HCT116 (cell line): ENCODE measurements at regions not wholly inside any gene's neighbourhood (a gene's known extent, or its start where the extent isn't known, plus 50 kb on each side); places are given as distances from the start of the nearest gene placed in this dataset.

Source experiments
- ATAC-seq: fragments of 200-7000 bp; cut with Tn5 transposase; 2 replicates; pipeline ENCODE4 v1.9.1; 2020; ENCODE audit warnings: mild to moderate bottlenecking, moderate library complexity
- BruUV-seq: library from RNA; stranded (reverse); fragments of 400-500 nt; replicated peaks from 2 replicates; lab custom pipeline; 2021; lab: Mats Ljungman, UMichigan
- CTCF ChIA-PET: fragments of 300-600 bp; sonication (Branson Sonifier 250); formaldehyde crosslinking; loops from one replicate; lab custom pipeline; 2021; ENCODE audit warnings: antibody characterized with exemption; lab: Charles Lee
- POLR2A ChIA-PET: fragments of 300-600, 350-600 bp; sonication (Branson Sonifier 250); formaldehyde crosslinking; loops from one replicate; lab custom pipeline; 2021; ENCODE audit warnings: antibody characterized with exemption; lab: Charles Lee
- RAD21 ChIA-PET, 2 experiments: fragments of 300-600 bp; sonication (Branson Sonifier 250); formaldehyde crosslinking; loops; one replicate each; lab custom pipeline; 2023; ENCODE audit warnings: low total read pairs in 2 of 2; ENCODE audit not compliant: uncharacterized antibody in 2 of 2, unreplicated experiment in 2 of 2, low non-redundant PET in 1 of 2; lab: Charles Lee
- DNase-seq: peaks from one replicate; pipeline ENCODE4 v3.0.0-alpha.2; 2010; ENCODE audit warnings: low read depth, low spot score
- H2AFZ ChIP-seq: fragments of 200-600 bp; shearing (Covaris generic), sonication (generic); 2 replicates; pipeline ENCODE4 v1.6.1; 2017; ENCODE audit warnings: low read depth, mixed run types, mixed read lengths, antibody characterized with exemption, low read length; ENCODE audit not compliant: poor library complexity, severe bottlenecking
- H3K27ac ChIP-seq: 2 replicates; pipeline ENCODE4 v1.5.1; 2012; ENCODE audit warnings: low read depth, low read length
- H3K27me3 ChIP-seq: fragments of 200-600 bp; sonication (generic); 2 replicates; pipeline ENCODE4 v1.6.1; 2016; ENCODE audit warnings: mixed run types, low read length, mixed read lengths; ENCODE audit not compliant: insufficient read depth
- H3K36me3 ChIP-seq, 2 experiments: fragments of 200-500 bp in 1 of 2; fragments of 200-600 bp in 1 of 2; sonication (Bioruptor generic) in 1 of 2; sonication (generic) in 1 of 2; 2 replicates each; pipeline versions ENCODE4 v1.5.1 to v1.6.1; 2014 to 2016; ENCODE audit warnings: low read length in 2 of 2, inconsistent platforms in 1 of 2, mixed read lengths in 1 of 2, mixed run types in 1 of 2; ENCODE audit not compliant: insufficient read depth in 2 of 2, control insufficient read depth in 1 of 2
- H3K4me1 ChIP-seq, 2 experiments: fragments of 200-600 bp in 1 of 2; sonication (generic) in 1 of 2; 2 replicates each; pipeline versions ENCODE4 v1.5.1 to v1.6.1; 2012 to 2017; ENCODE audit warnings: low read length in 2 of 2, inconsistent platforms in 1 of 2, mild to moderate bottlenecking in 1 of 2, mixed read lengths in 1 of 2, mixed run types in 1 of 2, moderate library complexity in 1 of 2; ENCODE audit not compliant: insufficient read depth in 2 of 2, control insufficient read depth in 1 of 2
- H3K4me2 ChIP-seq: fragments of 200-600 bp; sonication (generic); 2 replicates; pipeline ENCODE4 v1.6.1; 2017; ENCODE audit warnings: mixed run types, low read length, mixed read lengths
- H3K4me3 ChIP-seq, 2 experiments: fragments of 200-600 bp in 1 of 2; sonication (generic) in 1 of 2; replicated peaks in 1 of 2; 2 replicates each; pipeline ENCODE4 v1.5.1; 2011 to 2016; ENCODE audit warnings: low read length in 2 of 2, control low read depth in 1 of 2, low read depth in 1 of 2, mild to moderate bottlenecking in 1 of 2, mixed read lengths in 1 of 2, mixed run types in 1 of 2
- H3K79me2 ChIP-seq: fragments of 200-600 bp; sonication (generic); 2 replicates; pipeline ENCODE4 v1.6.1; 2017; ENCODE audit warnings: mild to moderate bottlenecking, mixed run types, low read length, moderate library complexity, mixed read lengths; ENCODE audit not compliant: insufficient read depth
- H3K9ac ChIP-seq: fragments of 200-600 bp; sonication (generic); 2 replicates; pipeline ENCODE4 v1.6.1; 2016; ENCODE audit warnings: low read length, mixed read lengths
- H3K9me2 ChIP-seq: fragments of 200-600 bp; sonication (generic), shearing (Covaris generic); 2 replicates; pipeline ENCODE4 v1.6.1; 2017; ENCODE audit warnings: mixed run types, mild to moderate bottlenecking, moderate library complexity; ENCODE audit not compliant: insufficient read depth
- H3K9me3 ChIP-seq, 2 experiments: fragments of 200-500 bp in 1 of 2; fragments of 200-600 bp in 1 of 2; sonication (Bioruptor generic) in 1 of 2; sonication (generic) in 1 of 2; 2 replicates each; pipeline ENCODE4 v1.6.1; 2014 to 2017; ENCODE audit warnings: low read length in 2 of 2, mixed read lengths in 2 of 2, inconsistent platforms in 1 of 2, low read depth in 1 of 2, mild to moderate bottlenecking in 1 of 2, mixed run types in 1 of 2, moderate library complexity in 1 of 2; ENCODE audit not compliant: control insufficient read depth in 1 of 2, insufficient read depth in 1 of 2
- H4K20me1 ChIP-seq: fragments of 200-600 bp; sonication (generic), shearing (Covaris generic); 2 replicates; pipeline ENCODE4 v1.6.1; 2017; ENCODE audit warnings: mixed run types, mild to moderate bottlenecking, moderate library complexity; ENCODE audit not compliant: insufficient read depth
- CTCF ChIP-seq, 3 experiments: fragments of 200-600 bp in 1 of 3; sonication (generic) in 1 of 3; IDR thresholded peaks in 2 of 3; conservative IDR thresholded peaks in 1 of 3; 2 replicates each; pipeline ENCODE4 v1.5.1; 2012 to 2017; ENCODE audit warnings: low read depth in 2 of 3, low read length in 2 of 3, antibody characterized with exemption in 1 of 3, borderline replicate concordance in 1 of 3, control low read depth in 1 of 3, mild to moderate bottlenecking in 1 of 3, mixed read lengths in 1 of 3, mixed run types in 1 of 3, moderate library complexity in 1 of 3; ENCODE audit not compliant: insufficient read depth in 1 of 3
- EZH2 ChIP-seq: fragments of 200-600 bp; sonication (generic); IDR thresholded peaks from 2 replicates; pipeline ENCODE4 v1.6.1; 2017; ENCODE audit warnings: antibody characterized with exemption, mixed run types
- EZH2phosphoT487 ChIP-seq: fragments of 200-600 bp; IDR thresholded peaks from 2 replicates; pipeline ENCODE4 v1.6.1; 2018; ENCODE audit warnings: antibody characterized with exemption, borderline replicate concordance
- SIN3A ChIP-seq: IDR thresholded peaks from 2 replicates; pipeline ENCODE4 v1.6.1; 2012; ENCODE audit warnings: low read depth
- ZBTB33 ChIP-seq: IDR thresholded peaks from 2 replicates; pipeline ENCODE4 v1.6.1; 2011; ENCODE audit warnings: mild to moderate bottlenecking, low read length, moderate library complexity; ENCODE audit not compliant: insufficient replicate concordance; ENCODE audit errors: extremely low read depth
- ZFX ChIP-seq: fragments of 450-650 bp; IDR thresholded peaks from 2 replicates; pipeline ENCODE4 v1.6.1; 2017
- intact Hi-C: fragments of 100-400 bp; cut with micrococcal nuclease; formaldehyde crosslinking; loops from 2 replicates; pipeline ENCODE4 v1.10.0; 2022

GRCh38 chr1:102578804-102579203 lies 529.5 kb downstream of the COL11A1 start:
- H3K9me3 ChIP-seq: no peaks in the 10 kb centered on the region; a peak in 1 of 4 replicates
- no peaks in the 10 kb centered on the region for H3K9me2 ChIP-seq
- H4K20me1 ChIP-seq: no peaks in the 10 kb centered on the region
- no peak overlapping the region for H3K4me3 ChIP-seq
- BruUV-seq: no TSS peak
- no peaks in the 10 kb centered on the region for H3K4me1 ChIP-seq
- no peak overlapping the region for H2AFZ ChIP-seq
- intact Hi-C loops: no loop called here
- no peaks in the 10 kb centered on the region for H3K27me3 ChIP-seq
- H3K27ac ChIP-seq: no peak overlapping the region
- no peak overlapping the region for H3K9ac ChIP-seq
- TF ChIP-seq SIN3A (no peak), ZBTB33 (no peak), EZH2 (no peak), CTCF (IDR thresholded peaks at IDR 0.05 in 2 of 3, conservative IDR thresholded peaks at IDR 0.05 in 1 of 3; ENCODE audit: borderline replicate concordance in 1 of 3, insufficient read depth in 1 of 3, low read depth in 2 of 3, low read length in 2 of 3) (no peak), EZH2phosphoT487 (no peak), ZFX (no peak)
- no peak overlapping the region for H3K4me2 ChIP-seq
- H3K79me2 ChIP-seq: no peaks in the 10 kb centered on the region
- ChIA-PET RAD21 (no interaction called here), CTCF (no interaction called here), POLR2A (no interaction called here)
- no peaks in the 10 kb centered on the region for H3K36me3 ChIP-seq
- ATAC-seq (no peak), DNase-seq (no peak)
